ENCODE measurements at regions not wholly inside any gene's neighbourhood (a gene's known extent, or its start where the extent isn't known, plus 50 kb on each side); places are given as distances from the start of the nearest gene placed in this dataset.

DNA sequence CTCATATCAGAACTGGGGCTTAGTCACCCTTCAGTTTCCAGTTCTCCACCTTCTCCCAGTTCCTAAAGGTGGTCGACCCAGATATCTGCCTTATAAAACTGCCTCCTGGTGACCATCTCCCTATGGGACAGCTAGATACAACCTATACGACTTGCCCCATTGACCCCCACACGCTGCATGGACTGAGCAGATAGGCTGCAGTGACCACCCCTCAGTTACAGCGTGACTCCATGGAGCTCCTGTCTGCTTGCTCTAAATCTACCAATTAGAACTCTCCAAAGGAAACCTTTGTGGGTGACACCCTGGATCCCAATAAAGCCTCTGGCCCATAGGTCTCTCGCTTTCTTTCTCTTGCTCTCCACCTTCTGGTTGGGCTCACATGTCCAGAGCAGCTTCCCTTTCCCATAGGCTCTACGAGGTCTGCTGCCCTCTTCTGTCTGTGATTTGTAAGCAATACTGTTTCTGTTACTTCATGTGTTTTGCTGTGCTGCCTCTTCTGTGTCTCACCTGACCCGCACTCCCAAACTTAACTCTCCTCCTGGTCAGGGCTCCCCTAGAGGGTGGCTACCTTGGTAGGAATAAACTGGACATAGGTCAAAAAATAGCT, 971.3 kb upstream of the FAM98A start:
- TF ChIP-seq, protein P1, sequence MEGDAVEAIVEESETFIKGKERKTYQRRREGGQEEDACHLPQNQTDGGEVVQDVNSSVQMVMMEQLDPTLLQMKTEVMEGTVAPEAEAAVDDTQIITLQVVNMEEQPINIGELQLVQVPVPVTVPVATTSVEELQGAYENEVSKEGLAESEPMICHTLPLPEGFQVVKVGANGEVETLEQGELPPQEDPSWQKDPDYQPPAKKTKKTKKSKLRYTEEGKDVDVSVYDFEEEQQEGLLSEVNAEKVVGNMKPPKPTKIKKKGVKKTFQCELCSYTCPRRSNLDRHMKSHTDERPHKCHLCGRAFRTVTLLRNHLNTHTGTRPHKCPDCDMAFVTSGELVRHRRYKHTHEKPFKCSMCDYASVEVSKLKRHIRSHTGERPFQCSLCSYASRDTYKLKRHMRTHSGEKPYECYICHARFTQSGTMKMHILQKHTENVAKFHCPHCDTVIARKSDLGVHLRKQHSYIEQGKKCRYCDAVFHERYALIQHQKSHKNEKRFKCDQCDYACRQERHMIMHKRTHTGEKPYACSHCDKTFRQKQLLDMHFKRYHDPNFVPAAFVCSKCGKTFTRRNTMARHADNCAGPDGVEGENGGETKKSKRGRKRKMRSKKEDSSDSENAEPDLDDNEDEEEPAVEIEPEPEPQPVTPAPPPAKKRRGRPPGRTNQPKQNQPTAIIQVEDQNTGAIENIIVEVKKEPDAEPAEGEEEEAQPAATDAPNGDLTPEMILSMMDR (IDR thresholded peaks at IDR 0.05; ENCODE audit: insufficient read depth, low read length), result no peak
- no peak for TF ChIP-seq POLR2AphosphoS5 (IDR thresholded peaks at IDR 0.05; ENCODE audit: low read depth)
- TF ChIP-seq GABPA (IDR thresholded peaks at IDR 0.05; ENCODE audit: low read depth), result no peak
- TF ChIP-seq, protein P2, sequence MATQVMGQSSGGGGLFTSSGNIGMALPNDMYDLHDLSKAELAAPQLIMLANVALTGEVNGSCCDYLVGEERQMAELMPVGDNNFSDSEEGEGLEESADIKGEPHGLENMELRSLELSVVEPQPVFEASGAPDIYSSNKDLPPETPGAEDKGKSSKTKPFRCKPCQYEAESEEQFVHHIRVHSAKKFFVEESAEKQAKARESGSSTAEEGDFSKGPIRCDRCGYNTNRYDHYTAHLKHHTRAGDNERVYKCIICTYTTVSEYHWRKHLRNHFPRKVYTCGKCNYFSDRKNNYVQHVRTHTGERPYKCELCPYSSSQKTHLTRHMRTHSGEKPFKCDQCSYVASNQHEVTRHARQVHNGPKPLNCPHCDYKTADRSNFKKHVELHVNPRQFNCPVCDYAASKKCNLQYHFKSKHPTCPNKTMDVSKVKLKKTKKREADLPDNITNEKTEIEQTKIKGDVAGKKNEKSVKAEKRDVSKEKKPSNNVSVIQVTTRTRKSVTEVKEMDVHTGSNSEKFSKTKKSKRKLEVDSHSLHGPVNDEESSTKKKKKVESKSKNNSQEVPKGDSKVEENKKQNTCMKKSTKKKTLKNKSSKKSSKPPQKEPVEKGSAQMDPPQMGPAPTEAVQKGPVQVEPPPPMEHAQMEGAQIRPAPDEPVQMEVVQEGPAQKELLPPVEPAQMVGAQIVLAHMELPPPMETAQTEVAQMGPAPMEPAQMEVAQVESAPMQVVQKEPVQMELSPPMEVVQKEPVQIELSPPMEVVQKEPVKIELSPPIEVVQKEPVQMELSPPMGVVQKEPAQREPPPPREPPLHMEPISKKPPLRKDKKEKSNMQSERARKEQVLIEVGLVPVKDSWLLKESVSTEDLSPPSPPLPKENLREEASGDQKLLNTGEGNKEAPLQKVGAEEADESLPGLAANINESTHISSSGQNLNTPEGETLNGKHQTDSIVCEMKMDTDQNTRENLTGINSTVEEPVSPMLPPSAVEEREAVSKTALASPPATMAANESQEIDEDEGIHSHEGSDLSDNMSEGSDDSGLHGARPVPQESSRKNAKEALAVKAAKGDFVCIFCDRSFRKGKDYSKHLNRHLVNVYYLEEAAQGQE (IDR thresholded peaks at IDR 0.05; ENCODE audit: insufficient replicate concordance, low read depth), result no peak

Measured in HL-60 (cell line).